ENCODE measurements at regions not wholly inside any gene's neighbourhood (a gene's known extent, or its start where the extent isn't known, plus 50 kb on each side); places are given as distances from the start of the nearest gene placed in this dataset.

DNA sequence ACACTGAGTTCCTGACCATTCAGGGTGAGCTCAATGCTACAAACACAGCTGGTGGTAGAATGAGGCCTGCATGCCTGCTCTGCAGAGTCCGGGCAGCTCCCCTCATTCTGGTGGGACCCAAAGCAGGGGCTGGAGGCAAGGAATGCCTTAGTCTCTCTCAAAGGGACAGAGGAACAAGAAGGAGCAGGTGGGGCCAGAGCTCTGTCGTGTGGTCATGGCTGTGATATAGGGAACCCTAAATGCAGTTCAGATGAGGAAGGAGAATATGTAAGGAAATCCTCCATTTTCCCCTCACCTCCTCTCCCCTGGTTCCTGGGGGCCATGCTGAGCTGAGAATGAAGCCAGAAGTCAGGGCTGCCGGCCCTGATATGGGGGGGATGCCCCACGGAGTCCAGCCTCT lies 334.3 kb downstream of the CYP26B1 start:
- TF ChIP-seq POLR2AphosphoS5 (IDR thresholded peaks at IDR 0.05; ENCODE audit: borderline replicate concordance, low read depth, low read length) (no peak), EZH2 (IDR thresholded peaks at IDR 0.05) (no peak), FOXP2 (optimal IDR thresholded peaks at IDR 0.05; ENCODE audit: control extremely low read depth, extremely low read length, insufficient read depth) (no peak)
